Natural killer cell (primary cell): ENCODE measurements at regions not wholly inside any gene's neighbourhood (a gene's known extent, or its start where the extent isn't known, plus 50 kb on each side); places are given as distances from the start of the nearest gene placed in this dataset.

Experiments
- ATAC-seq, 3 donors: fragments of 150-1000 bp in 2 of 3; fragments of 200-7000 bp in 1 of 3; cut with Tn5 transposase; 1 replicate in 1 of 3; 2 replicates in 2 of 3; pipeline ENCODE4 v1.10.0; 2021; ENCODE audit warnings: mild to moderate bottlenecking in 2 of 3, moderate library complexity in 2 of 3
- DNase-seq, 2 donors: peaks; one replicate each; pipeline versions ENCODE4 v3.0.0 to v3.0.0-alpha.2; 2013 to 2021; ENCODE audit warnings: mixed read lengths in 1 of 2
- H3K27ac ChIP-seq: one replicate; pipeline ENCODE4 v1.5.1; 2013; ENCODE audit warnings: mild to moderate bottlenecking, low read length
- H3K27me3 ChIP-seq: one replicate; pipeline ENCODE4 v1.6.1; 2013; ENCODE audit warnings: low read length; ENCODE audit not compliant: control insufficient read depth, insufficient read depth
- H3K36me3 ChIP-seq: one replicate; pipeline ENCODE4 v1.6.1; 2013; ENCODE audit warnings: low read length; ENCODE audit not compliant: control insufficient read depth, insufficient read depth
- H3K4me1 ChIP-seq: one replicate; pipeline ENCODE4 v1.6.1; 2013; ENCODE audit warnings: low read length; ENCODE audit not compliant: control insufficient read depth, insufficient read depth
- H3K4me3 ChIP-seq: one replicate; pipeline ENCODE4 v1.5.1; 2013; ENCODE audit warnings: low read length
- H3K9me3 ChIP-seq: one replicate; pipeline ENCODE4 v1.6.1; 2013; ENCODE audit warnings: low read length; ENCODE audit not compliant: control insufficient read depth, insufficient read depth
- H3K27ac Mint-ChIP-seq, 2 donors: one replicate each; pipeline ENCODE4 v1.8.0; 2022; ENCODE audit warnings: mild to moderate bottlenecking in 2 of 2, mixed read lengths in 2 of 2, moderate library complexity in 1 of 2
- H3K27me3 Mint-ChIP-seq, 2 donors: one replicate each; pipeline ENCODE4 v1.8.0; 2022; ENCODE audit warnings: low read depth in 2 of 2, mixed read lengths in 2 of 2
- H3K36me3 Mint-ChIP-seq: one replicate; pipeline ENCODE4 v1.8.0; 2022; ENCODE audit warnings: mixed read lengths
- H3K4me1 Mint-ChIP-seq, 2 donors: one replicate each; pipeline ENCODE4 v1.8.0; 2022; ENCODE audit warnings: mixed read lengths in 2 of 2
- H3K4me3 Mint-ChIP-seq: one replicate; pipeline ENCODE4 v1.8.0; 2022; ENCODE audit warnings: mild to moderate bottlenecking, moderate library complexity, mixed read lengths
- H3K9me3 Mint-ChIP-seq, 2 donors: one replicate each; pipeline ENCODE4 v1.8.0; 2022; ENCODE audit warnings: mixed read lengths in 2 of 2
- WGBS: methylation state at CpG from one replicate; pipeline ENCODE4 v1.1.7; 2013; ENCODE audit warnings: missing lambda C conversion rate; ENCODE audit not compliant: insufficient coverage; 5-methylcytosine and 5-hydroxymethylcytosine counted together
- intact Hi-C: fragments of 100-400 bp; cut with micrococcal nuclease; formaldehyde crosslinking; loops from one replicate; pipeline ENCODE4 v1.14.2; 2022
- TF ChIP-seq, protein P1 (sequence below): fragments of 200-600 bp; IDR thresholded peaks from one replicate; pipeline ENCODE4 v1.8.0; 2022; ENCODE audit warnings: antibody characterized with exemption

DNA sequence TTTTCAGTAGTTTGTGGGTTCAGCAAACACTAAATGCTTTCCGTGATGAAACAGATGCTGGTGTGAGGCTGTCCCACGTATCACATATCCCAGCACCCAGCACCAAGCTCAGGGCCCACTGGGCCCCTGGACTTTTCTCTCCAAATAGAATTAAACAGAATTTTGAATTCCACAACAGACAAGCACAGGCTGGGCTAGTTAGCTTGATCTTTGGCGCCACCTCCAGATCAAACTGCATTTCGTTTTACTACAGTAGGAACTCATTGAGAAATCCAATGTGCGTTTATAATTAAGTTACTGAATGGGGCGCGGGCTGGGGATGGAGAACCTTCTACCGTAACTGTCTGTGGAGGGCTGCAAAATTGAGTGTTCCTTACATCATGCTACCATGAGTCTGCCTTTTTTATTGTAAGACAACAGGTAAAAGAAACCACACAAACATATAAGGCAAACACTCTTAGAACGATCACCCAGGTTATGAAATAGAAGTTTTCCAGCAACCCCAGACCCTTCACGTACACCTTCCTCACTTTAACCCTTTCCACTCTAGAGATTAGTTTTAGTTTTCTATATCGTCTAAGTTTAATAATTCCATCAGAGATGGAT lies 107.8 kb downstream of the ZFP64 start:
- no peak overlapping the region for H3K27ac ChIP-seq
- H3K27me3 ChIP-seq = no peaks in the 10 kb centered on the region
- H3K4me3 ChIP-seq = no peak overlapping the region
- peak overlapping the region; percentile 84 to 87 for H3K27ac Mint-ChIP-seq
- H3K4me1 Mint-ChIP-seq = peaks cover 30% of the 10 kb centered on the region in 2 donors
- intact Hi-C loops = loop anchor here (1.0 to 10.0 kb wide), 5 partner anchors 51 to 1099 kb away; no protein-coding TSS in a partner anchor
- H3K4me3 Mint-ChIP-seq = peak overlapping the region; percentile 78
- H3K36me3 Mint-ChIP-seq = peaks cover 16% of the 10 kb centered on the region
- peaks cover 7% of the 10 kb centered on the region for H3K36me3 ChIP-seq
- H3K4me1 ChIP-seq = peaks cover 16% of the 10 kb centered on the region
- WGBS = 49% methylated on average over 11 of the region's 11 CpGs
- H3K9me3 ChIP-seq = peaks cover 9% of the 10 kb centered on the region
- DNase-seq (peak; percentile 43 to 70), ATAC-seq (peak in 2 of 3 donors; percentile 73 to 80)
- TF ChIP-seq, protein P1, sequence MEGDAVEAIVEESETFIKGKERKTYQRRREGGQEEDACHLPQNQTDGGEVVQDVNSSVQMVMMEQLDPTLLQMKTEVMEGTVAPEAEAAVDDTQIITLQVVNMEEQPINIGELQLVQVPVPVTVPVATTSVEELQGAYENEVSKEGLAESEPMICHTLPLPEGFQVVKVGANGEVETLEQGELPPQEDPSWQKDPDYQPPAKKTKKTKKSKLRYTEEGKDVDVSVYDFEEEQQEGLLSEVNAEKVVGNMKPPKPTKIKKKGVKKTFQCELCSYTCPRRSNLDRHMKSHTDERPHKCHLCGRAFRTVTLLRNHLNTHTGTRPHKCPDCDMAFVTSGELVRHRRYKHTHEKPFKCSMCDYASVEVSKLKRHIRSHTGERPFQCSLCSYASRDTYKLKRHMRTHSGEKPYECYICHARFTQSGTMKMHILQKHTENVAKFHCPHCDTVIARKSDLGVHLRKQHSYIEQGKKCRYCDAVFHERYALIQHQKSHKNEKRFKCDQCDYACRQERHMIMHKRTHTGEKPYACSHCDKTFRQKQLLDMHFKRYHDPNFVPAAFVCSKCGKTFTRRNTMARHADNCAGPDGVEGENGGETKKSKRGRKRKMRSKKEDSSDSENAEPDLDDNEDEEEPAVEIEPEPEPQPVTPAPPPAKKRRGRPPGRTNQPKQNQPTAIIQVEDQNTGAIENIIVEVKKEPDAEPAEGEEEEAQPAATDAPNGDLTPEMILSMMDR = peak; percentile 81
- H3K9me3 Mint-ChIP-seq = peaks cover 3 to 4% of the 10 kb centered on the region in 2 donors
- no peaks in the 10 kb centered on the region for H3K27me3 Mint-ChIP-seq

DNA sequence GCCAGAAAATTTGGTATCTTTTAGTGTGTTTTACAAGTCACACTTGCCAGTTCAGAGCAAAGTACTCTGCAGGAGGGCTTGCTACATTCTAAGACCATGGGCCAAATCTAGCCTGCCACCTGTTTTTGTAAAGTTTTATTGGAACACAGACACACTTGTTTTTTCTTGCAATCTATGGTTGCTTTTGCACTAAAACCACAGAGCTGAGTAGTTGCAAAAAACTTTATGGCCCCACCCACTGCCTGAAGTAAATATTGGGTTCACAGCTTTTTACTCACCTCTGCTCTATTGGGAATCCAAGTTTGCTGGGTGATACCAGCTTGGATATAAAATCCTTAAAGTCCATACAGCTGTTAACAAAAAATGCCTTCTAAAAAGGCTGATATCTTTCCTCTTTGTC lies 109.0 kb downstream of the ZFP64 start:
- Histone ChIP-seq H3K36me3 (peaks cover 3% of the 10 kb centered on the region), H3K4me3 (no peak overlapping the region), H3K27ac (no peak overlapping the region), H3K9me3 (peaks cover 9% of the 10 kb centered on the region), H3K27me3 (no peaks in the 10 kb centered on the region), H3K4me1 (peaks cover 16% of the 10 kb centered on the region)
- no peaks in the 10 kb centered on the region for H3K27me3 Mint-ChIP-seq
- peaks cover 3 to 4% of the 10 kb centered on the region in 2 donors for H3K9me3 Mint-ChIP-seq
- H3K4me3 Mint-ChIP-seq = peak overlapping the region; percentile 78
- DNase-seq = peak in 1 of 2 donors; percentile 21
- peaks cover 30% of the 10 kb centered on the region in 2 donors for H3K4me1 Mint-ChIP-seq
- H3K36me3 Mint-ChIP-seq = peaks cover 10% of the 10 kb centered on the region
- peak overlapping the region; percentile 84 to 87 for H3K27ac Mint-ChIP-seq
- TF ChIP-seq, protein P1 = no peak
- peak; percentile 52 to 77 (median 75) for ATAC-seq
- intact Hi-C loops = loop anchor here (1.0 to 10.0 kb wide), 5 partner anchors 50 to 1098 kb away; no protein-coding TSS in a partner anchor

DNA sequence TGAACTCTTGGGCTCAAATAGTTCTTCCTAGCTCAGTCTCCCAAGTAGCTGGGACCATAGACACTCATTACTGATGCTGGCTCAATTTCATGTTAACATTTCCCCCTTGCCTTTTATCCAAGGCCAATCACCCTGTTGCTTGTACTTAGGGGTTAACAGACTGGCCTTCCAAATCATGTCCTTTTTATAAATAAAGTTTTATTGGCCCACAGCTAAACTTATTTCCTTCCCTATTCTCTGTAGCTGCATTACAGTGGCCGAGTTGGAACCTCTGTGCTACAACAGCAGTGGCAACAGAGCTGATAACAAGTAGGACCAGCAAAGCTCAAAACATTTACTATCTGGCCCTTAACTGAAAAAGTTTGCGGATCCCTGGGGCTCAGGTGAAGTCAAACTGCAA lies 109.8 kb downstream of the ZFP64 start:
- WGBS = 93% methylated on average over 2 of the region's 2 CpGs
- no peaks in the 10 kb centered on the region for H3K9me3 Mint-ChIP-seq

More for the DNA sequence above, 109.8 kb downstream of the ZFP64 start:
- no peak overlapping the region for H3K4me3 ChIP-seq
- TF ChIP-seq, protein P1 = no peak
- no peak for ATAC-seq
- H3K4me1 Mint-ChIP-seq = peaks cover 30% of the 10 kb centered on the region in 2 donors
- H3K27me3 ChIP-seq = no peaks in the 10 kb centered on the region
- H3K4me3 Mint-ChIP-seq = no peak overlapping the region
- DNase-seq = no peak
- peaks cover 3% of the 10 kb centered on the region for H3K9me3 ChIP-seq
- H3K36me3 ChIP-seq = peaks cover 2% of the 10 kb centered on the region
- intact Hi-C loops = loop anchor here (5.0 to 10.0 kb wide), 2 partner anchors 49 to 1097 kb away; no protein-coding TSS in a partner anchor
- H3K27ac Mint-ChIP-seq = peak overlapping the region; percentile 84 to 87
- no peaks in the 10 kb centered on the region for H3K27me3 Mint-ChIP-seq
- H3K4me1 ChIP-seq = peaks cover 16% of the 10 kb centered on the region
- H3K27ac ChIP-seq = no peak overlapping the region
- peaks cover 2% of the 10 kb centered on the region for H3K36me3 Mint-ChIP-seq
